ENCODE measurements at regions not wholly inside any gene's neighbourhood (a gene's known extent, or its start where the extent isn't known, plus 50 kb on each side); places are given as distances from the start of the nearest gene placed in this dataset.

- no peak for DNase-seq (ENCODE audit: low spot score in 2 of 2, unreplicated experiment in 2 of 2)
- Mint-ChIP-seq H3K9me3 (no peaks in the 10 kb centered on the region), H3K4me3 (no peak overlapping the region), H3K36me3 (no peaks in the 10 kb centered on the region), H3K4me1 (no peaks in the 10 kb centered on the region), H3K27ac (no peak overlapping the region), H3K27me3 (ENCODE audit: low read depth) (no peaks in the 10 kb centered on the region)
- no peak for TF ChIP-seq CTCF (IDR thresholded peaks at IDR 0.05; ENCODE audit: unreplicated experiment)
Observed at GRCh38 chr9:115867326-115867725, 286.3 kb upstream of the PAPPA start.

- Mint-ChIP-seq H3K27me3 (ENCODE audit: low read depth) (no peaks in the 10 kb centered on the region), H3K9me3 (peaks cover 29% of the 10 kb centered on the region), H3K27ac (no peak overlapping the region), H3K36me3 (no peaks in the 10 kb centered on the region), H3K4me3 (no peak overlapping the region), H3K4me1 (no peaks in the 10 kb centered on the region)
- no peak for DNase-seq (ENCODE audit: low spot score in 2 of 2, unreplicated experiment in 2 of 2)
- no peak for TF ChIP-seq CTCF (IDR thresholded peaks at IDR 0.05; ENCODE audit: unreplicated experiment)
Observed at GRCh38 chr9:115877852-115878438, 275.6 kb upstream of the PAPPA start.

- Mint-ChIP-seq H3K36me3 (no peaks in the 10 kb centered on the region), H3K27ac (no peak overlapping the region), H3K4me3 (no peak overlapping the region), H3K4me1 (no peaks in the 10 kb centered on the region), H3K27me3 (ENCODE audit: low read depth) (no peaks in the 10 kb centered on the region), H3K9me3 (peaks cover 27% of the 10 kb centered on the region)
- DNase-seq (ENCODE audit: low spot score in 2 of 2, unreplicated experiment in 2 of 2), result no peak
- TF ChIP-seq CTCF (IDR thresholded peaks at IDR 0.05; ENCODE audit: unreplicated experiment), result no peak
Observed at GRCh38 chr9:115879451-115879850, 274.1 kb upstream of the PAPPA start.

GRCh38 chr9:115880221-115880885 is 273.2 kb upstream of the PAPPA start:
- no peaks in the 10 kb centered on the region for H3K4me1 Mint-ChIP-seq
- DNase-seq (ENCODE audit: low spot score in 2 of 2, unreplicated experiment in 2 of 2), result no peak
- H3K27me3 Mint-ChIP-seq (ENCODE audit: low read depth), result no peaks in the 10 kb centered on the region
- no peak overlapping the region for H3K4me3 Mint-ChIP-seq
- no peak overlapping the region for H3K27ac Mint-ChIP-seq
- no peaks in the 10 kb centered on the region for H3K36me3 Mint-ChIP-seq
- peaks cover 19% of the 10 kb centered on the region for H3K9me3 Mint-ChIP-seq
- no peak for TF ChIP-seq CTCF (IDR thresholded peaks at IDR 0.05; ENCODE audit: unreplicated experiment)

- H3K4me3 Mint-ChIP-seq, result no peak overlapping the region
- no peaks in the 10 kb centered on the region for H3K36me3 Mint-ChIP-seq
- TF ChIP-seq CTCF (IDR thresholded peaks at IDR 0.05; ENCODE audit: unreplicated experiment), result no peak
- H3K27ac Mint-ChIP-seq, result no peak overlapping the region
- no peaks in the 10 kb centered on the region for H3K27me3 Mint-ChIP-seq (ENCODE audit: low read depth)
- H3K9me3 Mint-ChIP-seq, result no peaks in the 10 kb centered on the region
- H3K4me1 Mint-ChIP-seq, result no peaks in the 10 kb centered on the region
- DNase-seq (ENCODE audit: low spot score in 2 of 2, unreplicated experiment in 2 of 2), result no peak
Observed at GRCh38 chr9:115882911-115883310, 270.7 kb upstream of the PAPPA start.

Measured in mesothelial cell of epicardium (in vitro differentiated cells).